K562 (cell line): ENCODE measurements at regions not wholly inside any gene's neighbourhood (a gene's known extent, or its start where the extent isn't known, plus 50 kb on each side); places are given as distances from the start of the nearest gene placed in this dataset.

ENCODE experiments used
- ATAC-seq: fragments of 200-7000 bp; cut with Tn5 transposase; 3 replicates; pipeline ENCODE4 v1.9.1; 2020; ENCODE audit warnings: moderate library complexity
- BruUV-seq: library from RNA; stranded (reverse); fragments of 400-500 nt; replicated peaks from 2 replicates; lab custom pipeline; 2021; lab: Mats Ljungman, UMichigan
- CTCF ChIA-PET: fragments of 300-600 bp; formaldehyde crosslinking; extraction: SDS; loops from one replicate; lab custom pipeline; 2021; ENCODE audit warnings: low intra/inter-chr PET ratio; lab: Yijun Ruan, JAX
- POLR2A ChIA-PET: fragments of 300-600, 350-650 bp; sonication (Branson Sonifier 250); formaldehyde crosslinking; extraction: SDS; loops from one replicate; lab custom pipeline; 2021; ENCODE audit warnings: antibody characterized with exemption, inconsistent platforms; lab: Yijun Ruan, JAX
- DNase-seq, 4 experiments: peaks; one replicate each; pipeline versions ENCODE4 v3.0.0 to v3.0.0-alpha.2; 2011 to 2018; ENCODE audit warnings: low spot score in 3 of 4, mixed read lengths in 3 of 4; ENCODE audit errors: extremely low read depth in 1 of 4
- FAIRE-seq: peaks from 2 replicates; lab custom pipeline; 2011; peaks lifted over from hg19 to GRCh38; lab: Jason Lieb, UNC
- H2AFZ ChIP-seq: 2 replicates; pipeline ENCODE4 v1.6.0; 2011; ENCODE audit warnings: low read depth, low read length, control low read depth, inconsistent platforms
- H3K27ac ChIP-seq: fragments of 200-600 bp; 3 replicates; pipeline ENCODE4 v1.8.0; 2011; ENCODE audit warnings: low read depth, mild to moderate bottlenecking, control low read depth, inconsistent platforms, low read length, moderate library complexity, mixed read lengths; ENCODE audit errors: extremely low read depth
- H3K27me3 ChIP-seq, 2 experiments: fragments of 300-600 bp in 1 of 2; 2 replicates in 1 of 2; 3 replicates in 1 of 2; pipeline versions ENCODE4 v1.6.0 to v1.8.0; 2011; ENCODE audit warnings: inconsistent platforms in 2 of 2, low read length in 2 of 2, mild to moderate bottlenecking in 1 of 2, mixed read lengths in 1 of 2, moderate library complexity in 1 of 2; ENCODE audit not compliant: control insufficient read depth in 2 of 2, insufficient read depth in 2 of 2
- H3K36me3 ChIP-seq: fragments of 300-600 bp; 3 replicates; pipeline ENCODE4 v1.8.0; 2011; ENCODE audit warnings: mild to moderate bottlenecking, low read length, inconsistent platforms; ENCODE audit not compliant: control insufficient read depth, insufficient read depth
- H3K4me1 ChIP-seq, 2 experiments: fragments of 200-600 bp in 1 of 2; replicated peaks in 1 of 2; 2 replicates in 1 of 2; 3 replicates in 1 of 2; pipeline versions ENCODE4 v1.5.1 to v1.8.0; 2011; ENCODE audit warnings: inconsistent platforms in 2 of 2, low read length in 2 of 2, mild to moderate bottlenecking in 1 of 2, mixed read lengths in 1 of 2, moderate library complexity in 1 of 2; ENCODE audit not compliant: control insufficient read depth in 2 of 2, insufficient read depth in 2 of 2
- H3K4me2 ChIP-seq: 2 replicates; pipeline ENCODE4 v1.6.1; 2011; ENCODE audit warnings: low read length, control low read depth, inconsistent platforms, mixed read lengths; ENCODE audit not compliant: insufficient read depth
- H3K4me3 ChIP-seq: fragments of 200-600 bp; sonication (generic), shearing (Covaris generic); 2 replicates; pipeline ENCODE4 v1.5.1; 2016; ENCODE audit warnings: control low read depth, inconsistent platforms
- H3K79me2 ChIP-seq: fragments of 200-600 bp; 3 replicates; pipeline ENCODE4 v1.8.0; 2011; ENCODE audit warnings: low read length, inconsistent platforms; ENCODE audit not compliant: control insufficient read depth, insufficient read depth
- H3K9ac ChIP-seq, 2 experiments: 2 replicates each; pipeline versions ENCODE4 v1.6.0 to v1.6.1; 2011; ENCODE audit warnings: low read depth in 2 of 2, low read length in 2 of 2, control low read depth in 1 of 2, inconsistent platforms in 1 of 2, mild to moderate bottlenecking in 1 of 2, mixed read lengths in 1 of 2; ENCODE audit not compliant: insufficient read depth in 1 of 2
- H3K9me1 ChIP-seq: one replicate; pipeline ENCODE4 v1.6.0; 2011; ENCODE audit warnings: inconsistent platforms, mild to moderate bottlenecking, low read length, moderate library complexity; ENCODE audit not compliant: control insufficient read depth, insufficient read depth
- H3K9me3 ChIP-seq: replicated peaks from 2 replicates; pipeline ENCODE4 v1.5.1; 2011; ENCODE audit warnings: low read depth, low read length, inconsistent platforms; ENCODE audit not compliant: control insufficient read depth, insufficient read depth
- H4K20me1 ChIP-seq: replicated peaks from 2 replicates; pipeline ENCODE4 v1.6.1; 2011; ENCODE audit warnings: low read length, inconsistent platforms, mixed read lengths; ENCODE audit not compliant: control insufficient read depth, insufficient read depth
- BRD9 ChIP-seq: fragments of 450-650 bp; IDR thresholded peaks from 2 replicates; pipeline ENCODE4 v1.6.1; 2018; ENCODE audit warnings: low read depth; ENCODE audit not compliant: partially characterized antibody
- HDAC8 ChIP-seq: fragments of 450-650 bp; IDR thresholded peaks from 2 replicates; pipeline ENCODE4 v1.6.1; 2016; ENCODE audit warnings: mild to moderate bottlenecking, missing genetic modification characterization, moderate library complexity, missing compliant biosample characterization
- MCM7 ChIP-seq, 2 experiments: fragments of 450-650 bp; IDR thresholded peaks; 2 replicates each; pipeline ENCODE4 v1.6.1; 2016 to 2018
- MEF2D ChIP-seq: conservative IDR thresholded peaks from 2 replicates; pipeline ENCODE4 v1.6.1; 2016; ENCODE audit warnings: low read depth, missing genetic modification characterization, missing compliant biosample characterization
- NFE2L1 ChIP-seq: fragments of 450-650 bp; IDR thresholded peaks from 2 replicates; pipeline ENCODE4 v1.6.1; 2016; ENCODE audit warnings: missing genetic modification characterization, low read depth, mild to moderate bottlenecking, missing compliant biosample characterization, moderate library complexity, borderline replicate concordance
- NFIC ChIP-seq: fragments of 450-650 bp; IDR thresholded peaks from 2 replicates; pipeline ENCODE4 v1.6.1; 2017; ENCODE audit warnings: mild to moderate bottlenecking, inconsistent platforms
- SREBF1 ChIP-seq: fragments of 150-350 bp; IDR thresholded peaks from 2 replicates; pipeline ENCODE4 v1.6.1; 2014; ENCODE audit warnings: antibody characterized with exemption, low read depth, low read length, borderline replicate concordance
- SRSF3 ChIP-seq: fragments of 200-400 bp; formaldehyde crosslinking; IDR thresholded peaks from 2 replicates; pipeline ENCODE4 v1.6.1; 2016; ENCODE audit warnings: mild to moderate bottlenecking, low read length, moderate library complexity; ENCODE audit not compliant: insufficient read depth
- TBL1XR1 ChIP-seq, 2 experiments: IDR thresholded peaks; 2 replicates each; pipeline ENCODE4 v1.6.1; 2012; ENCODE audit warnings: improper control_type of control experiment in 2 of 2, low read length in 2 of 2, mild to moderate bottlenecking in 1 of 2
- ZBTB17 ChIP-seq: fragments of 450-650 bp; formaldehyde crosslinking; IDR thresholded peaks from 2 replicates; pipeline ENCODE4 v1.4.0; 2020; ENCODE audit warnings: mild to moderate bottlenecking
- ZC3H4 ChIP-seq: sonication (generic); formaldehyde crosslinking; IDR thresholded peaks from 2 replicates; pipeline ENCODE4 v1.9.0; 2021; ENCODE audit warnings: missing genetic modification reagents, borderline replicate concordance
- ZNF239 ChIP-seq: fragments of 250-450 bp; sonication (Bioruptor Pico); IDR thresholded peaks from 2 replicates; pipeline ENCODE4 v1.4.0; 2020; ENCODE audit warnings: mild to moderate bottlenecking
- ZNF274 ChIP-seq: IDR thresholded peaks from 2 replicates; pipeline ENCODE4 v1.6.1; 2011; ENCODE audit warnings: low read depth, mild to moderate bottlenecking, low read length, moderate library complexity, borderline replicate concordance
- ZNF75A ChIP-seq: fragments of 450-650 bp; formaldehyde crosslinking; IDR thresholded peaks from 2 replicates; pipeline ENCODE4 v1.4.0; 2020; ENCODE audit warnings: mild to moderate bottlenecking
- ZNF76 ChIP-seq: fragments of 250-450 bp; sonication (Bioruptor Pico); IDR thresholded peaks from 2 replicates; pipeline ENCODE4 v1.4.0; 2020; ENCODE audit warnings: mild to moderate bottlenecking, moderate library complexity, borderline replicate concordance
- WGBS: fragments of 100-300 bp; shearing (Covaris generic); methylation state at CpG from one replicate; pipeline ENCODE4 v1.1.6; 2016; ENCODE audit warnings: low coverage, mixed read lengths; ENCODE audit not compliant: insufficient coverage; ENCODE audit errors: missing lambda C conversion rate; 5-methylcytosine and 5-hydroxymethylcytosine counted together
- in situ Hi-C: fragments of 300-500 bp; cut with MboI; formaldehyde crosslinking; loops from 4 replicates; pipeline ENCODE4 v1.15.0; 2018; ENCODE audit warnings: inconsistent platforms, mixed read lengths
- intact Hi-C: fragments of 100-400 bp; cut with micrococcal nuclease; formaldehyde crosslinking; loops from 2 replicates; pipeline ENCODE4 v1.14.2; 2022
- TF ChIP-seq, protein P1 (sequence below): fragments of 450-650 bp; IDR thresholded peaks from 2 replicates; pipeline ENCODE4 v1.6.1; 2017; ENCODE audit warnings: mild to moderate bottlenecking, moderate library complexity
- TF ChIP-seq, protein P2 (sequence below): sonication (generic); formaldehyde crosslinking; IDR thresholded peaks from 2 replicates; pipeline ENCODE4 v1.8.1; 2023; ENCODE audit warnings: mild to moderate bottlenecking, missing genetic modification reagents, moderate library complexity

DNA sequence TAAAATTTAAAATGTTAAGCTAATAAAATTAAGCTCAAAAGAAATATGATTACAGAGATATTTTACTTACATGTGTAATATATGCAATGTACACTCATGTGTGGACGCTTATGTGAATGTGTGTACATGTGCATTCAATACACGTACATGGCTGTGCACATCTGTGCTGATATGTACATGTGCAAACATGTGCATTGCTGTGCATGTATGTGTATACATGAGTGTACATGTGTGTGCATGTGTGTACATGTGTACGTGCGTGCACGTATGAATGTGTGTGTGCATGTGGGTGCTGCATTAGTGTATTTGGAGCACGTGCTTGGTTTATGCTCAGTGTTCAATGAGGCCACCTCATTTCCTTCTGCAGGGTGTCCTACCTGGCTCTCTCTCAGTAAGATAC, 88.2 kb upstream of the TMEM18 start (continued):
- TF ChIP-seq NFE2L1 (no peak), SREBF1 (no peak), NFIC (no peak), MEF2D (no peak), ZBTB17 (no peak), ZNF239 (CRISPR knock-in tag) (no peak), MCM7 (IDR thresholded peaks at IDR 0.05) (no peak)

DNA sequence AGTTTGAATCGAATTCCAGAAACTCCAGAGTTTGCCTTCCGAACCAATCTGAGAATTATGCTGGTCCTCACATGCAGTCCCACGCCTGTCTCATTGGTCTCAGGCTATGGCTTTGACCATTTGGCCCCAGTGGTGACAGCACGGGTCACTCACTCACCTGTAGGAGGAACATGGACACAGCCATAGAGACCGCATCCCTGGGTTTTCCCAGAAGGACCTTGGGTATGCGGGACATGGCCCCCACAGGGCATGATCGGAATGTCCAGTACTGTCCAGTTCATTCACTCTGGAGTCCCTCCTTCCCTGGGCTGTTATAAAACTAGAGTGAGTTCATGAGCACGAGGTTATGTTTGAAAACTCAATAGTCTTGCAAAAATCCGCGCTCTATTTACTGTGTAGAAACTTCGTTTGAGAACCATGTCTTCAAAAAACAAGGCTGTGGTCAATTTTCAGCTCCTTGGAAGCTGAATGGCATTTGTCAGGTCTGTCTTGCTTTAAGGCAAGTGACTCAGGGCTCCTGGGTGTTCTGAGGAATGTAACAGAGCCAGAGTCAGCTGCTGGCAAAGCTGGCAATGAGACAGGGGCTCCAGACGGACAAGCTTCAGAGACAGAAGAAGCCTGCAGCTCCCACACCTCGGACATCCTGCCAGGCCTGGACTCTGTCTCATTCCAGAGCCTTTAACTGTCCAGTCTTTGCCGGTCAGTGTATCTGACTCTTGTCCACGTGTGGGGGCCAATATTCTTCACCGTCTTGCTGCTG, 86.7 kb upstream of the TMEM18 start:
- H3K27me3 ChIP-seq = peaks cover 7 to 37% of the 10 kb centered on the region in 2 experiments
- in situ Hi-C loops = no loop called here
- no peaks in the 10 kb centered on the region for H3K36me3 ChIP-seq
- H4K20me1 ChIP-seq = 0 out of 2 replicates have a peak, but pooled peaks cover 4% of the 10 kb centered on the region
- FAIRE-seq = no peak
- no peaks in the 10 kb centered on the region for H3K9me3 ChIP-seq
- H3K4me1 ChIP-seq = no peaks in the 10 kb centered on the region
- POLR2A ChIA-PET = interaction anchor here (0.6 kb wide), 1 partner anchor 73 kb away, joined by 3 read pairs; no protein-coding TSS in a partner anchor
- no peak overlapping the region for H3K4me3 ChIP-seq
- no peak overlapping the region for H3K27ac ChIP-seq
- intact Hi-C loops = no loop called here
- H2AFZ ChIP-seq = no peak overlapping the region
- CTCF ChIA-PET = no interaction called here
- H3K9me1 ChIP-seq = no peaks in the 10 kb centered on the region
- TF ChIP-seq SRSF3 (no peak), ZNF75A (CRISPR knock-in tag) (no peak), ZNF76 (CRISPR knock-in tag) (no peak), HDAC8 (tag) (no peak), ZC3H4 (no peak), ZNF274 (no peak), TBL1XR1 (IDR thresholded peaks at IDR 0.05; ENCODE audit: low read length in 2 of 2) (no peak), BRD9 (no peak)
- TF ChIP-seq, protein P1, sequence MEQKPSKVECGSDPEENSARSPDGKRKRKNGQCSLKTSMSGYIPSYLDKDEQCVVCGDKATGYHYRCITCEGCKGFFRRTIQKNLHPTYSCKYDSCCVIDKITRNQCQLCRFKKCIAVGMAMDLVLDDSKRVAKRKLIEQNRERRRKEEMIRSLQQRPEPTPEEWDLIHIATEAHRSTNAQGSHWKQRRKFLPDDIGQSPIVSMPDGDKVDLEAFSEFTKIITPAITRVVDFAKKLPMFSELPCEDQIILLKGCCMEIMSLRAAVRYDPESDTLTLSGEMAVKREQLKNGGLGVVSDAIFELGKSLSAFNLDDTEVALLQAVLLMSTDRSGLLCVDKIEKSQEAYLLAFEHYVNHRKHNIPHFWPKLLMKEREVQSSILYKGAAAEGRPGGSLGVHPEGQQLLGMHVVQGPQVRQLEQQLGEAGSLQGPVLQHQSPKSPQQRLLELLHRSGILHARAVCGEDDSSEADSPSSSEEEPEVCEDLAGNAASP = no peak
- TF ChIP-seq, protein P2, sequence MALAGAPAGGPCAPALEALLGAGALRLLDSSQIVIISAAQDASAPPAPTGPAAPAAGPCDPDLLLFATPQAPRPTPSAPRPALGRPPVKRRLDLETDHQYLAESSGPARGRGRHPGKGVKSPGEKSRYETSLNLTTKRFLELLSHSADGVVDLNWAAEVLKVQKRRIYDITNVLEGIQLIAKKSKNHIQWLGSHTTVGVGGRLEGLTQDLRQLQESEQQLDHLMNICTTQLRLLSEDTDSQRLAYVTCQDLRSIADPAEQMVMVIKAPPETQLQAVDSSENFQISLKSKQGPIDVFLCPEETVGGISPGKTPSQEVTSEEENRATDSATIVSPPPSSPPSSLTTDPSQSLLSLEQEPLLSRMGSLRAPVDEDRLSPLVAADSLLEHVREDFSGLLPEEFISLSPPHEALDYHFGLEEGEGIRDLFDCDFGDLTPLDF (CRISPR knock-in tag) = no peak
- WGBS = 1% methylated on average over 16 of the region's 16 CpGs
- no peak overlapping the region for H3K4me2 ChIP-seq
- no peak overlapping the region for H3K9ac ChIP-seq
- BruUV-seq = no TSS peak
- no peak for DNase-seq
- ATAC-seq = no peak
- no peaks in the 10 kb centered on the region for H3K79me2 ChIP-seq
